ENCODE measurements at regions not wholly inside any gene's neighbourhood (a gene's known extent, or its start where the extent isn't known, plus 50 kb on each side); places are given as distances from the start of the nearest gene placed in this dataset.
"Not testable (repeated sequence)": the region's sequence is repeated elsewhere in the genome, so short reads cannot be mapped to it uniquely, and the experiment has no call there.

GRCh38 chr1:164337394-164337793 lies 221.6 kb upstream of the PBX1 start:
- no peak for FAIRE-seq

- no peak for FAIRE-seq
These were observed 221.1 kb upstream of the PBX1 start for GRCh38 chr1:164337885-164338284.

GRCh38 chr1:164343189-164343588 lies 215.8 kb upstream of the PBX1 start:
- FAIRE-seq, result no peak

GRCh38 chr1:164347980-164348379 lies 211.0 kb upstream of the PBX1 start:
- FAIRE-seq, result no peak

- FAIRE-seq, result no peak
These were observed 202.5 kb upstream of the PBX1 start for GRCh38 chr1:164356511-164356910.

GRCh38 chr1:164360265-164360664 lies 198.7 kb upstream of the PBX1 start:
- FAIRE-seq, result no peak

GRCh38 chr1:164361927-164362326 lies 197.1 kb upstream of the PBX1 start:
- FAIRE-seq, result no peak

GRCh38 chr1:164363980-164364379 lies 195.0 kb upstream of the PBX1 start:
- no peak for FAIRE-seq

- no peak for FAIRE-seq
These were observed 193.0 kb upstream of the PBX1 start for GRCh38 chr1:164366014-164366413.

- no peak for FAIRE-seq
These were observed 189.2 kb upstream of the PBX1 start for GRCh38 chr1:164369698-164370365.

- FAIRE-seq, result no peak
These were observed 178.1 kb upstream of the PBX1 start for GRCh38 chr1:164380893-164381292.

GRCh38 chr1:164382384-164382783 lies 176.6 kb upstream of the PBX1 start:
- no peak for FAIRE-seq

GRCh38 chr1:164384262-164384661 lies 174.7 kb upstream of the PBX1 start:
- no peak for FAIRE-seq

- FAIRE-seq, result no peak
These were observed 141.8 kb upstream of the PBX1 start for GRCh38 chr1:164417016-164417704.

- no peak for FAIRE-seq
These were observed 135.8 kb upstream of the PBX1 start for GRCh38 chr1:164423136-164423535.

- FAIRE-seq, result no peak
These were observed 125.7 kb upstream of the PBX1 start for GRCh38 chr1:164433141-164433817.

GRCh38 chr1:164433818-164434170 lies 125.2 kb upstream of the PBX1 start:
- no peak for FAIRE-seq

- FAIRE-seq, result no peak
These were observed 118.8 kb upstream of the PBX1 start for GRCh38 chr1:164440232-164440631.

GRCh38 chr1:164443166-164443565 lies 115.8 kb upstream of the PBX1 start:
- no peak for FAIRE-seq

GRCh38 chr1:164443836-164444235 lies 115.1 kb upstream of the PBX1 start:
- no peak for FAIRE-seq

GRCh38 chr1:164446020-164446419 lies 113.0 kb upstream of the PBX1 start:
- FAIRE-seq, result no peak

- FAIRE-seq, result no peak
These were observed 106.4 kb upstream of the PBX1 start for GRCh38 chr1:164452549-164452948.

- no peak for FAIRE-seq
These were observed 102.7 kb upstream of the PBX1 start for GRCh38 chr1:164456272-164456671.

- FAIRE-seq, result not testable (repeated sequence)
These were observed 99.8 kb upstream of the PBX1 start for GRCh38 chr1:164459176-164459575.

Measured in endometrium (tissue), 2 donors.